Endodermal cell (in vitro differentiated cells): ENCODE measurements at regions not wholly inside any gene's neighbourhood (a gene's known extent, or its start where the extent isn't known, plus 50 kb on each side); places are given as distances from the start of the nearest gene placed in this dataset.

Experiments
- DNase-seq: peaks from one replicate; pipeline ENCODE4 v3.0.0-alpha.2; 2017
- H3K27ac ChIP-seq: 2 replicates; pipeline ENCODE4 v1.5.1; 2013; ENCODE audit warnings: mild to moderate bottlenecking, low read depth, low read length, moderate library complexity
- H3K27me3 ChIP-seq: 2 replicates; pipeline ENCODE4 v1.6.1; 2013; ENCODE audit warnings: mild to moderate bottlenecking, low read length, moderate library complexity; ENCODE audit not compliant: insufficient read depth, control insufficient read depth, poor library complexity, severe bottlenecking
- H3K36me3 ChIP-seq: 2 replicates; pipeline ENCODE4 v1.7.0; 2013; ENCODE audit warnings: mild to moderate bottlenecking, low read length, moderate library complexity; ENCODE audit not compliant: control insufficient read depth, insufficient read depth
- H3K4me1 ChIP-seq: one replicate; pipeline ENCODE4 v1.7.0; 2013; ENCODE audit warnings: low read length; ENCODE audit not compliant: control insufficient read depth, insufficient read depth
- H3K4me3 ChIP-seq: 2 replicates; pipeline ENCODE4 v1.5.1; 2013; ENCODE audit warnings: mild to moderate bottlenecking, low read length, moderate library complexity
- H3K9ac ChIP-seq: 2 replicates; pipeline ENCODE4 v1.6.1; 2013; ENCODE audit warnings: mild to moderate bottlenecking, low read length, moderate library complexity; ENCODE audit not compliant: poor library complexity, severe bottlenecking; ENCODE audit errors: extremely low read depth
- H3K9me3 ChIP-seq: 2 replicates; pipeline ENCODE4 v1.6.1; 2013; ENCODE audit warnings: mild to moderate bottlenecking, low read length, moderate library complexity; ENCODE audit not compliant: control insufficient read depth
- H3K27ac Mint-ChIP-seq: 2 replicates; pipeline ENCODE4 v1.8.0; 2020; ENCODE audit warnings: mixed read lengths
- H3K27me3 Mint-ChIP-seq: 2 replicates; pipeline ENCODE4 v1.8.0; 2021; ENCODE audit warnings: mild to moderate bottlenecking, mixed read lengths; ENCODE audit not compliant: insufficient read depth
- H3K36me3 Mint-ChIP-seq: 2 replicates; pipeline ENCODE4 v1.8.0; 2020; ENCODE audit warnings: low read depth, mixed read lengths
- H3K4me1 Mint-ChIP-seq: 2 replicates; pipeline ENCODE4 v1.8.0; 2020; ENCODE audit warnings: mixed read lengths
- H3K4me3 Mint-ChIP-seq: 2 replicates; pipeline ENCODE4 v1.8.0; 2020; ENCODE audit warnings: mild to moderate bottlenecking, moderate library complexity, mixed read lengths
- H3K9me3 Mint-ChIP-seq: 2 replicates; pipeline ENCODE4 v1.8.0; 2020; ENCODE audit warnings: mild to moderate bottlenecking, mixed read lengths
- CTCF ChIP-seq: fragments of 200-600 bp; sonication (generic); conservative IDR thresholded peaks from 2 replicates; pipeline ENCODE4 v1.5.0; 2021; ENCODE audit warnings: antibody characterized with exemption, mild to moderate bottlenecking
- WGBS, 2 experiments: methylation state at CpG; one replicate each; pipeline versions ENCODE4 v1.1.5 to v1.1.7; 2013; ENCODE audit warnings: missing lambda C conversion rate in 2 of 2, mixed read lengths in 1 of 2; ENCODE audit not compliant: insufficient coverage in 1 of 2, insufficient read length in 1 of 2; 5-methylcytosine and 5-hydroxymethylcytosine counted together

DNA sequence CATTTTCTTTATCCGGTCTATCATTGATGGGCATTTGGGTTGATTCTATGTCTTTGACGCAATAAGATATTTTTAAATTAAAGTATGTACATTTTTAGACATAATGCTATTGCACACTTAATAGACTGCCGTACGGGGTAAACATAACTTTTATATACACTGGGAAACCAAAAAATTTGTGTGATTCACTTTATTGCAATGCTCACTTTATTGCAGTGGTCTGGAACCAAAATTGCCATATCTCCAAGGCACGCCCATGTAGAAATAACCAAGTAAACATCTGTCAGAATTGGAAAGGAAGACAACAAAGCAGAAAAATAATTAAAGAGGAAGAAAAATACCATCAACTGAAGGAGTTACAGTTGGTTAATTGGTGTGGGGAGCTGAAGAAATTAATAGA, 205.8 kb upstream of the CTAGE1 start:
- H3K4me1 ChIP-seq, result peaks cover 6% of the 10 kb centered on the region
- no peak overlapping the region for H3K4me3 ChIP-seq
- H3K9me3 Mint-ChIP-seq, result no peaks in the 10 kb centered on the region
- H3K4me1 Mint-ChIP-seq, result peaks cover 2% of the 10 kb centered on the region
- no peak for DNase-seq
- H3K9ac ChIP-seq, result no peak overlapping the region
- H3K27ac Mint-ChIP-seq, result no peak overlapping the region
- H3K36me3 ChIP-seq, result no peaks in the 10 kb centered on the region
- no peak for TF ChIP-seq CTCF
- no peak overlapping the region for H3K4me3 Mint-ChIP-seq
- no peak overlapping the region for H3K27ac ChIP-seq
- H3K9me3 ChIP-seq, result no peaks in the 10 kb centered on the region
- H3K36me3 Mint-ChIP-seq, result no peaks in the 10 kb centered on the region
- peaks cover 16% of the 10 kb centered on the region for H3K27me3 Mint-ChIP-seq
- no peaks in the 10 kb centered on the region for H3K27me3 ChIP-seq
- WGBS, 2 experiments, result 90 to 100% methylated on average over 2 to 3 of the region's 5 CpGs

- no peak overlapping the region for H3K4me3 ChIP-seq
- peaks cover 6% of the 10 kb centered on the region for H3K4me1 ChIP-seq
- H3K27ac ChIP-seq, result no peak overlapping the region
- peaks cover 11% of the 10 kb centered on the region for H3K27me3 Mint-ChIP-seq
- H3K36me3 Mint-ChIP-seq, result no peaks in the 10 kb centered on the region
- TF ChIP-seq CTCF, result no peak
- WGBS, 2 experiments, result 92 to 100% methylated on average over 2 of the region's 2 CpGs
- H3K9me3 Mint-ChIP-seq, result no peaks in the 10 kb centered on the region
- no peaks in the 10 kb centered on the region for H3K36me3 ChIP-seq
- no peak overlapping the region for H3K4me3 Mint-ChIP-seq
- H3K27me3 ChIP-seq, result no peaks in the 10 kb centered on the region
- peaks cover 2% of the 10 kb centered on the region for H3K4me1 Mint-ChIP-seq
- no peak for DNase-seq
- no peak overlapping the region for H3K9ac ChIP-seq
- no peak overlapping the region for H3K27ac Mint-ChIP-seq
- H3K9me3 ChIP-seq, result no peaks in the 10 kb centered on the region
Measured at GRCh38 chr18:22624176-22624575, 206.5 kb upstream of the CTAGE1 start.

DNA sequence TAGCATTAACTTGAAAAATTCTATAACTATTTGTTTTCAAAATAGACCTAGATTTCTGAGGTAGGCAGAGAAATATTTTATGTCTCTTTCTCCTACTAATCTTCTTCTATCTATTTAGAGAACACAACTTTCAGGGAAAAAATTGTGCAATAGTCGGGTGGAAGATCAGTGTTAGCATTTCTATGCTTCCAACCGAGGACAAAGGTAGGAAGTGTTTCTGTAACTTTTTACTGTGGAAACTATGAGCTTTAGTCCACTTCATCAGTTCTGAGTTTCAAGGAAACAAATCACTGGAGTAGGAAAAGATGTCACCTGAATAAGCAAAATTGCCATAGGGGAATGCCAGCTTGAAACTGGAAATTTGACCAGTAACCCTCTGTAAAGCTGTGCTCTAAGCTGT, 207.7 kb upstream of the CTAGE1 start:
- Mint-ChIP-seq H3K27ac (no peak overlapping the region), H3K4me3 (no peak overlapping the region), H3K27me3 (peaks cover 11% of the 10 kb centered on the region), H3K9me3 (no peaks in the 10 kb centered on the region), H3K4me1 (peaks cover 2% of the 10 kb centered on the region), H3K36me3 (no peaks in the 10 kb centered on the region)
- 96 to 100% methylated on average over 1 to 2 of the region's 2 CpGs for WGBS, 2 experiments
- Histone ChIP-seq H3K27ac (no peak overlapping the region), H3K27me3 (no peaks in the 10 kb centered on the region), H3K4me1 (peaks cover 6% of the 10 kb centered on the region), H3K4me3 (no peak overlapping the region), H3K9me3 (no peaks in the 10 kb centered on the region), H3K36me3 (no peaks in the 10 kb centered on the region), H3K9ac (no peak overlapping the region)
- DNase-seq, result no peak
- TF ChIP-seq CTCF, result no peak
